Left ventricle myocardium inferior (tissue), 1 donor: ENCODE measurements at regions not wholly inside any gene's neighbourhood (a gene's known extent, or its start where the extent isn't known, plus 50 kb on each side); places are given as distances from the start of the nearest gene placed in this dataset.
"Not testable (repeated sequence)": the region's sequence is repeated elsewhere in the genome, so short reads cannot be mapped to it uniquely, and the experiment has no call there.

ENCODE experiments used
- DNase-seq: peaks from one replicate; pipeline ENCODE4 v3.0.0-alpha.2; 2020
- H3K27ac ChIP-seq: fragments of 200-600 bp; replicated peaks from 2 replicates; pipeline ENCODE4 v1.8.0; 2021
- H3K27me3 ChIP-seq: fragments of 200-600 bp; 2 replicates; pipeline ENCODE4 v1.8.0; 2021; ENCODE audit warnings: low read depth
- H3K36me3 ChIP-seq: fragments of 200-600 bp; 2 replicates; pipeline ENCODE4 v1.8.0; 2021
- H3K4me1 ChIP-seq: fragments of 200-600 bp; 2 replicates; pipeline ENCODE4 v1.8.0; 2021
- H3K4me3 ChIP-seq: fragments of 200-600 bp; 2 replicates; pipeline ENCODE4 v1.8.0; 2021; ENCODE audit warnings: mild to moderate bottlenecking, moderate library complexity
- H3K9me3 ChIP-seq: fragments of 200-600 bp; replicated peaks from 2 replicates; pipeline ENCODE4 v1.8.0; 2021
- intact Hi-C: fragments of 100-400 bp; cut with micrococcal nuclease; formaldehyde crosslinking; loops from one replicate; pipeline ENCODE4 v1.11.0; 2022
- TF ChIP-seq, protein P1 (sequence below): fragments of 200-600 bp; IDR thresholded peaks from 2 replicates; pipeline ENCODE4 v1.8.0; 2021; ENCODE audit warnings: antibody characterized with exemption, mild to moderate bottlenecking, borderline replicate concordance
- donor health status: DM: no; HTN: yes; CAD: no; lungs with severe emphysema.

- no peak overlapping the region for H3K27ac ChIP-seq
- H3K36me3 ChIP-seq, result no peaks in the 10 kb centered on the region
- no peak overlapping the region for H3K4me3 ChIP-seq
- H3K4me1 ChIP-seq, result peaks cover 15% of the 10 kb centered on the region
- no peaks in the 10 kb centered on the region for H3K27me3 ChIP-seq
- intact Hi-C loops, result no loop called here
- DNase-seq, result no peak
- H3K9me3 ChIP-seq, result no peaks in the 10 kb centered on the region
- TF ChIP-seq, protein P1, sequence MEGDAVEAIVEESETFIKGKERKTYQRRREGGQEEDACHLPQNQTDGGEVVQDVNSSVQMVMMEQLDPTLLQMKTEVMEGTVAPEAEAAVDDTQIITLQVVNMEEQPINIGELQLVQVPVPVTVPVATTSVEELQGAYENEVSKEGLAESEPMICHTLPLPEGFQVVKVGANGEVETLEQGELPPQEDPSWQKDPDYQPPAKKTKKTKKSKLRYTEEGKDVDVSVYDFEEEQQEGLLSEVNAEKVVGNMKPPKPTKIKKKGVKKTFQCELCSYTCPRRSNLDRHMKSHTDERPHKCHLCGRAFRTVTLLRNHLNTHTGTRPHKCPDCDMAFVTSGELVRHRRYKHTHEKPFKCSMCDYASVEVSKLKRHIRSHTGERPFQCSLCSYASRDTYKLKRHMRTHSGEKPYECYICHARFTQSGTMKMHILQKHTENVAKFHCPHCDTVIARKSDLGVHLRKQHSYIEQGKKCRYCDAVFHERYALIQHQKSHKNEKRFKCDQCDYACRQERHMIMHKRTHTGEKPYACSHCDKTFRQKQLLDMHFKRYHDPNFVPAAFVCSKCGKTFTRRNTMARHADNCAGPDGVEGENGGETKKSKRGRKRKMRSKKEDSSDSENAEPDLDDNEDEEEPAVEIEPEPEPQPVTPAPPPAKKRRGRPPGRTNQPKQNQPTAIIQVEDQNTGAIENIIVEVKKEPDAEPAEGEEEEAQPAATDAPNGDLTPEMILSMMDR, result no peak
Observed at GRCh38 chr2:182550234-182550633, 123.4 kb upstream of the PDE1A start.

DNA sequence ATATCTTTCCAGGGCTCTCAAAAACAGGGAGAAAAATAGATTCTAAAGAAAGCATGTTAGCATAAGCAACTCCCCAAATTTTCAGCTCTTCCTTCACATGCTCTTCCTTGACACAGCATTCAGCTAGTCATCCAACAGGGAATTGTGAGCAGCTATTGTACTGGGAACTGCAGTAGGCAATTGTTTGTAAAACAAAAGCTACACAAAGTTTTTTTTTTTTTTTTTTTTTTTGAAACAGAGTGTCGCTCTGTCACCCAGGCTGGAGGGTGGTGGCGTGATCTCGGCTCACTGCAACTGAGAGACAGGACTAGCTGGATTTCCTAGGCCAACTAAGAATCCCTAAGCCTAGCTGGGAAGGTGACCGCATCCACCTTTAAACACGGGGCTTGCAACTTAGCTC, 125.4 kb upstream of the PDE1A start:
- H3K4me3 ChIP-seq, H3K27me3 ChIP-seq, H3K36me3 ChIP-seq, H3K9me3 ChIP-seq, DNase-seq, H3K27ac ChIP-seq, intact Hi-C loops: not testable (repeated sequence)
- H3K4me1 ChIP-seq, result peaks cover 15% of the 10 kb centered on the region

GRCh38 chr2:182552785-182553184, 125.9 kb upstream of the PDE1A start:
- H3K4me1 ChIP-seq, result peaks cover 15% of the 10 kb centered on the region
- intact Hi-C loops, H3K27me3 ChIP-seq, H3K4me3 ChIP-seq, DNase-seq, H3K36me3 ChIP-seq, H3K9me3 ChIP-seq, H3K27ac ChIP-seq: not testable (repeated sequence)

DNA sequence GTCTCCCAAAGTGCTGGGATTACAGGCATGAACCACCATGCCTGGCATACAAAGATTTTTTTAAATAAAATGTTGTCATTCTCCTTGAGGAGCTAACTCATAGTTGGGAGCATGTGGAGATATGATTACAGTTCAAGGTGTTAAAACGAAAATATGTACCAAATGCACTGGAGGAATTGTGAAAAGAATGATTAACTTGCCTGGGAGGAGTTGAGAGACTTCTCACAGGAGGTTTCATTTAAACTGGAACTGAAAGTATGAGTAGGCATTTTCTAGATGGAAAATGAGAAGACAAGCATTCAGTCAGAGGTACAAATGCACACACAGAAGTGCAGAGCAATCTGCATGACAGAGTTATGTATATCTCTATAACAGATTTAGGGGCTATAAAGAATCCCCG, 126.6 kb upstream of the PDE1A start:
- intact Hi-C loops, result no loop called here
- H3K4me1 ChIP-seq, result peaks cover 9% of the 10 kb centered on the region
- no peaks in the 10 kb centered on the region for H3K9me3 ChIP-seq
- no peaks in the 10 kb centered on the region for H3K36me3 ChIP-seq
- H3K4me3 ChIP-seq, result no peak overlapping the region
- H3K27ac ChIP-seq, result no peak overlapping the region
- no peak for DNase-seq
- no peaks in the 10 kb centered on the region for H3K27me3 ChIP-seq
- TF ChIP-seq, protein P1, result no peak

DNA sequence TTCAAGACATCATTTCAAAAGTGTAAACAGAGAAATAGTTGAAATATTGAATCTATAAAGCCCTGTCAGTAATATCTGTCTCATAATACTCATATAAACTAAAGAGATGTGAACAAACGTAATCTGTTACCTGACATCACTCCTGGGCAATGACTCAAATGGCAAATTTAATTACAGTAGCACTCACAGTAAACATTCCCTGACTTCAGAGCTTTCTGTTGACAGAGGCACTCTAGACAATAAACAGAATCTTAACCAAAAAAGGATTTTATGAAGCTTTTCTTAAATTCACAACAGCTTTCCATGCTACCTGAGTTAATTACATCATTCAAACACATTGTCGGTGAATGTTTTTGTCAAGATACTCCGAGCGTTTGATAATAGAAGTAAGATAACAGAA, 128.1 kb upstream of the PDE1A start:
- Histone ChIP-seq H3K27me3 (no peaks in the 10 kb centered on the region), H3K4me3 (no peak overlapping the region), H3K36me3 (no peaks in the 10 kb centered on the region), H3K4me1 (no peaks in the 10 kb centered on the region), H3K9me3 (no peaks in the 10 kb centered on the region), H3K27ac (no peak overlapping the region)
- no peak for DNase-seq
- intact Hi-C loops, result no loop called here
- TF ChIP-seq, protein P1, result no peak

GRCh38 chr2:182558564-182558963, 131.7 kb upstream of the PDE1A start:
- Histone ChIP-seq H3K4me1 (no peaks in the 10 kb centered on the region), H3K36me3 (no peaks in the 10 kb centered on the region), H3K9me3 (peaks cover 2% of the 10 kb centered on the region), H3K27ac (no peak overlapping the region), H3K27me3 (no peaks in the 10 kb centered on the region), H3K4me3 (no peak overlapping the region)
- TF ChIP-seq, protein P1, result no peak
- intact Hi-C loops, result no loop called here
- no peak for DNase-seq

DNA sequence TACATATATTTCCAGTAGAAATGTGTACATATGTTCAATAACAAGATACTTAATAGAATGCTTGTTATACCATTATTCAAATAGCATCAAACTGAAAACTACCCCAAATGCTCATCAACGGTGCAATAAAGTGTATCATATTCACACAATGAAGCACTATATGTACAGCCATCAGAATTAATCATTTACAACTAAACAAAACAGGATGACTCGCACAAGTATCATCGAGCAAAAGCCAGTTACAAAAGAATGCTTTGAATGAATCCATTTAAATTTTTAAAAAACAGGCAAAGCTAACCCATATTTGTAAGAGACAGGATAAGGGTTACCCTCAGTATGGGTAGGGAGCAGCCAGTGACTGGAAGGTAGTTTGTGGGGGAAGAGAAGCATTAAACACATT, 132.8 kb upstream of the PDE1A start:
- DNase-seq, result no peak
- no peaks in the 10 kb centered on the region for H3K27me3 ChIP-seq
- no peak overlapping the region for H3K27ac ChIP-seq
- intact Hi-C loops, result no loop called here
- H3K36me3 ChIP-seq, result no peaks in the 10 kb centered on the region
- TF ChIP-seq, protein P1, result no peak
- peaks cover 2% of the 10 kb centered on the region for H3K9me3 ChIP-seq
- H3K4me1 ChIP-seq, result no peaks in the 10 kb centered on the region
- H3K4me3 ChIP-seq, result no peak overlapping the region
